ENCODE measurements at regions not wholly inside any gene's neighbourhood (a gene's known extent, or its start where the extent isn't known, plus 50 kb on each side); places are given as distances from the start of the nearest gene placed in this dataset.

DNA sequence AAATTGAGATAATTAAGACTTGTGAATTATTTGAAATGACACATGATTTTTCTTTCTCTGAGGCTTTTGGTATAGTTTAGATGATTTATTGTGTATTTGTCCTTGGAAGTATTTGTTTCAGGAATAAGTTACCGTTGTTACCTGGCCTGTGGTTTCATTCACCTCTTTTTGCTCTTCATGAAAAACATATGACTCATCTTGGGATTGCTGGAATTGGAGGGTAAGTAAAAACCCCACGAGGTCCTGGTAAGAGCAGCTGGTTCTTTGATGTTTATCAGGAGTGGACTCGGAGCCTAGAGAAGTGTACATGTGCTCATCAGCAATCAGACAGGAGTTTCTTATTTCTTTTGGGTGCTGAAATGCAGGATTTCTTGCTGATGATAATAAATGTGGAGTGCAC is 275.3 kb downstream of the PSAT1 start:
- no peaks in the 10 kb centered on the region for H3F3A ChIP-seq (ENCODE audit: insufficient read depth)

DNA sequence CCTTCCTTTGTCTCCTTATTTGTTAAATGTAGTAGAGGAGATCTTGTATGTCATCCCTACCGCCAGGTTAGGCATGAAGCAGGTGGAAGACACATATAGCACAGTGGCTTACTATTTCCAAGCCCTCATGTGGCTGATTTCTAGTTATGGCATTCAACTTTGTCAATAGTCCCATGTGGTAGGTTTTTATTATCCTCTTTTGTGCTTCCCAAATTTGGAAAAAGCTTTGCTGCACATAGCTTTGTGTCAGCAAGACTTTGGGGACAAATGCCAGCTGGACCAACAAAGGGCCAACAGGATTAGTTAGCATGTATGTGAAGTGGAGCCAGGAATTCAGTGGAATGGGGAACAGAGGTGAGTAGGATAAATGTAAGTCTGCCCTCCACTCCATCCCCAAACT is 276.3 kb downstream of the PSAT1 start:
- H3K79me2 ChIP-seq (ENCODE audit: insufficient read depth, low read length) = no peaks in the 10 kb centered on the region
- no peaks in the 10 kb centered on the region for H3K9me2 ChIP-seq (replicated peaks; ENCODE audit: insufficient read depth, low read length)
- H3K9ac ChIP-seq (ENCODE audit: low read length) = no peak overlapping the region

More for the DNA sequence above, 275.3 kb downstream of the PSAT1 start:
- Histone ChIP-seq H3K27me3 (ENCODE audit: low read length) (no peaks in the 10 kb centered on the region), H3K36me3 (ENCODE audit: low read length) (no peaks in the 10 kb centered on the region), H3K4me3 (ENCODE audit: insufficient read depth, low read length, poor library complexity, severe bottlenecking) (no peak overlapping the region), H2AFZ (ENCODE audit: low read depth, low read length, severe bottlenecking) (no peak overlapping the region), H3K9ac (ENCODE audit: low read length) (no peak overlapping the region), H4K20me1 (ENCODE audit: low read depth, low read length) (no peaks in the 10 kb centered on the region), H3K27ac (ENCODE audit: low read depth, low read length) (no peak overlapping the region), H3K79me2 (ENCODE audit: insufficient read depth, low read length) (no peaks in the 10 kb centered on the region), H3K9me2 (replicated peaks; ENCODE audit: insufficient read depth, low read length) (no peaks in the 10 kb centered on the region), H3K4me2 (ENCODE audit: low read depth, low read length, poor library complexity, severe bottlenecking) (no peak overlapping the region), H3K9me3 (ENCODE audit: insufficient read depth, low read length) (no peaks in the 10 kb centered on the region)
- no peak for TF ChIP-seq EZH2phosphoT487 (conservative IDR thresholded peaks at IDR 0.05; ENCODE audit: low read length)
- TF ChIP-seq, protein P1, sequence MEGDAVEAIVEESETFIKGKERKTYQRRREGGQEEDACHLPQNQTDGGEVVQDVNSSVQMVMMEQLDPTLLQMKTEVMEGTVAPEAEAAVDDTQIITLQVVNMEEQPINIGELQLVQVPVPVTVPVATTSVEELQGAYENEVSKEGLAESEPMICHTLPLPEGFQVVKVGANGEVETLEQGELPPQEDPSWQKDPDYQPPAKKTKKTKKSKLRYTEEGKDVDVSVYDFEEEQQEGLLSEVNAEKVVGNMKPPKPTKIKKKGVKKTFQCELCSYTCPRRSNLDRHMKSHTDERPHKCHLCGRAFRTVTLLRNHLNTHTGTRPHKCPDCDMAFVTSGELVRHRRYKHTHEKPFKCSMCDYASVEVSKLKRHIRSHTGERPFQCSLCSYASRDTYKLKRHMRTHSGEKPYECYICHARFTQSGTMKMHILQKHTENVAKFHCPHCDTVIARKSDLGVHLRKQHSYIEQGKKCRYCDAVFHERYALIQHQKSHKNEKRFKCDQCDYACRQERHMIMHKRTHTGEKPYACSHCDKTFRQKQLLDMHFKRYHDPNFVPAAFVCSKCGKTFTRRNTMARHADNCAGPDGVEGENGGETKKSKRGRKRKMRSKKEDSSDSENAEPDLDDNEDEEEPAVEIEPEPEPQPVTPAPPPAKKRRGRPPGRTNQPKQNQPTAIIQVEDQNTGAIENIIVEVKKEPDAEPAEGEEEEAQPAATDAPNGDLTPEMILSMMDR (IDR thresholded peaks at IDR 0.05; ENCODE audit: insufficient read depth, low read length, poor library complexity, severe bottlenecking) = no peak

DNA sequence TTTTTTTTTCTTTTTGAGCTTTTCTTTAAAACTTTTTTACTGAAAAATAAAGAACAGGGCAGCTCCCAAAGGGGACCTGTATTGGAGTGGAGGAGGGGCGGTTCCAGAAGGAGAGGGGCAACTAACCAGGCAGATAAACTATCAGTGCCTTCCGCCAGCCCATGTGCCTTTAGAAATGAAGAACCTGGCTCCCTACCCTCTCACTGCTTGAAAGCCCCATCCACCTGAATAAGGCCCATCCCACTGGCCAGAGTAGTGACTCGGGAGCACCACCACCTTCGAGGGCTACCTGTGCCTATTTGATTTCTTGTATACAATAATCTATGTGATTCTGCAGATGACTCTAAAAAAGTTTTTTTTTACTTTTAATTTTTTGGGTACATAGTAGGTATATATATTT is 276.7 kb downstream of the PSAT1 start:
- Histone ChIP-seq H3K79me2 (ENCODE audit: insufficient read depth, low read length) (no peaks in the 10 kb centered on the region), H3F3A (ENCODE audit: insufficient read depth) (no peaks in the 10 kb centered on the region), H3K4me3 (ENCODE audit: insufficient read depth, low read length, poor library complexity, severe bottlenecking) (no peak overlapping the region), H3K9me3 (ENCODE audit: insufficient read depth, low read length) (no peaks in the 10 kb centered on the region), H3K36me3 (ENCODE audit: low read length) (no peaks in the 10 kb centered on the region), H3K9me2 (replicated peaks; ENCODE audit: insufficient read depth, low read length) (no peaks in the 10 kb centered on the region), H2AFZ (ENCODE audit: low read depth, low read length, severe bottlenecking) (no peak overlapping the region), H3K27ac (ENCODE audit: low read depth, low read length) (no peak overlapping the region), H3K4me2 (ENCODE audit: low read depth, low read length, poor library complexity, severe bottlenecking) (no peak overlapping the region), H3K9ac (ENCODE audit: low read length) (no peak overlapping the region), H3K27me3 (ENCODE audit: low read length) (no peaks in the 10 kb centered on the region), H4K20me1 (ENCODE audit: low read depth, low read length) (no peaks in the 10 kb centered on the region)
- TF ChIP-seq, protein P1 (IDR thresholded peaks at IDR 0.05; ENCODE audit: insufficient read depth, low read length, poor library complexity, severe bottlenecking) = no peak
- no peak for TF ChIP-seq EZH2phosphoT487 (conservative IDR thresholded peaks at IDR 0.05; ENCODE audit: low read length)

More for the DNA sequence above, 276.3 kb downstream of the PSAT1 start:
- Histone ChIP-seq H3K4me3 (ENCODE audit: insufficient read depth, low read length, poor library complexity, severe bottlenecking) (no peak overlapping the region), H3K36me3 (ENCODE audit: low read length) (no peaks in the 10 kb centered on the region), H2AFZ (ENCODE audit: low read depth, low read length, severe bottlenecking) (no peak overlapping the region), H4K20me1 (ENCODE audit: low read depth, low read length) (no peaks in the 10 kb centered on the region), H3K27ac (ENCODE audit: low read depth, low read length) (no peak overlapping the region), H3K27me3 (ENCODE audit: low read length) (no peaks in the 10 kb centered on the region), H3K9me3 (ENCODE audit: insufficient read depth, low read length) (no peaks in the 10 kb centered on the region), H3K4me2 (ENCODE audit: low read depth, low read length, poor library complexity, severe bottlenecking) (no peak overlapping the region), H3F3A (ENCODE audit: insufficient read depth) (no peaks in the 10 kb centered on the region)
- TF ChIP-seq EZH2phosphoT487 (conservative IDR thresholded peaks at IDR 0.05; ENCODE audit: low read length) = no peak
- TF ChIP-seq, protein P1 (IDR thresholded peaks at IDR 0.05; ENCODE audit: insufficient read depth, low read length, poor library complexity, severe bottlenecking) = no peak
